ENCODE measurements at regions not wholly inside any gene's neighbourhood (a gene's known extent, or its start where the extent isn't known, plus 50 kb on each side); places are given as distances from the start of the nearest gene placed in this dataset.

- no peak for TF ChIP-seq POLR2A (IDR thresholded peaks at IDR 0.05)
- TF ChIP-seq, protein P1, sequence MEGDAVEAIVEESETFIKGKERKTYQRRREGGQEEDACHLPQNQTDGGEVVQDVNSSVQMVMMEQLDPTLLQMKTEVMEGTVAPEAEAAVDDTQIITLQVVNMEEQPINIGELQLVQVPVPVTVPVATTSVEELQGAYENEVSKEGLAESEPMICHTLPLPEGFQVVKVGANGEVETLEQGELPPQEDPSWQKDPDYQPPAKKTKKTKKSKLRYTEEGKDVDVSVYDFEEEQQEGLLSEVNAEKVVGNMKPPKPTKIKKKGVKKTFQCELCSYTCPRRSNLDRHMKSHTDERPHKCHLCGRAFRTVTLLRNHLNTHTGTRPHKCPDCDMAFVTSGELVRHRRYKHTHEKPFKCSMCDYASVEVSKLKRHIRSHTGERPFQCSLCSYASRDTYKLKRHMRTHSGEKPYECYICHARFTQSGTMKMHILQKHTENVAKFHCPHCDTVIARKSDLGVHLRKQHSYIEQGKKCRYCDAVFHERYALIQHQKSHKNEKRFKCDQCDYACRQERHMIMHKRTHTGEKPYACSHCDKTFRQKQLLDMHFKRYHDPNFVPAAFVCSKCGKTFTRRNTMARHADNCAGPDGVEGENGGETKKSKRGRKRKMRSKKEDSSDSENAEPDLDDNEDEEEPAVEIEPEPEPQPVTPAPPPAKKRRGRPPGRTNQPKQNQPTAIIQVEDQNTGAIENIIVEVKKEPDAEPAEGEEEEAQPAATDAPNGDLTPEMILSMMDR (IDR thresholded peaks at IDR 0.05), result no peak
- Histone ChIP-seq H3K9me3 (replicated peaks in 1 of 3) (no peaks in the 10 kb centered on the region), H3K4me3 (no peak overlapping the region), H3K4me1 (replicated peaks in 1 of 2) (no peaks in the 10 kb centered on the region), H3K36me3 (replicated peaks in 1 of 2) (no peaks in the 10 kb centered on the region), H3K27ac (no peak overlapping the region), H3K27me3 (peaks cover 29% of the 10 kb centered on the region)
- 40 to 88% (median 61%) methylated on average over 2 of the region's 2 CpGs for WGBS, 4 donors
- DNase-seq, result no peak
- intact Hi-C loops (cut with DNase I), result no loop called here
Measured at GRCh38 chrX:42274151-42274550, 350.8 kb upstream of the CASK start.

GRCh38 chrX:42273387-42273786 lies 350.0 kb upstream of the CASK start:
- intact Hi-C loops (cut with DNase I), result no loop called here
- H3K27ac ChIP-seq, result no peak overlapping the region
- H3K9me3 ChIP-seq (replicated peaks in 1 of 3), result no peaks in the 10 kb centered on the region
- peaks cover 24% of the 10 kb centered on the region for H3K27me3 ChIP-seq
- no peaks in the 10 kb centered on the region for H3K4me1 ChIP-seq (replicated peaks in 1 of 2)
- H3K4me3 ChIP-seq, result no peak overlapping the region
- no peaks in the 10 kb centered on the region for H3K36me3 ChIP-seq (replicated peaks in 1 of 2)
- WGBS, 4 donors, result 62 to 83% (median 70%) methylated on average over 4 of the region's 4 CpGs
- TF ChIP-seq, protein P1 (IDR thresholded peaks at IDR 0.05), result no peak
- no peak for TF ChIP-seq POLR2A (IDR thresholded peaks at IDR 0.05)
- no peak for DNase-seq

GRCh38 chrX:42269186-42269585 lies 345.8 kb upstream of the CASK start:
- H3K4me3 ChIP-seq, result no peak overlapping the region
- WGBS, 4 donors, result 50 to 73% (median 62%) methylated on average over 2 of the region's 2 CpGs
- H3K9me3 ChIP-seq (replicated peaks in 1 of 3), result no peaks in the 10 kb centered on the region
- intact Hi-C loops (cut with DNase I), result no loop called here
- no peak for TF ChIP-seq POLR2A (IDR thresholded peaks at IDR 0.05)
- TF ChIP-seq, protein P1 (IDR thresholded peaks at IDR 0.05), result no peak
- no peak overlapping the region for H3K27ac ChIP-seq
- no peaks in the 10 kb centered on the region for H3K4me1 ChIP-seq (replicated peaks in 1 of 2)
- peaks cover 24% of the 10 kb centered on the region for H3K27me3 ChIP-seq
- H3K36me3 ChIP-seq (replicated peaks in 1 of 2), result no peaks in the 10 kb centered on the region
- no peak for DNase-seq

DNA sequence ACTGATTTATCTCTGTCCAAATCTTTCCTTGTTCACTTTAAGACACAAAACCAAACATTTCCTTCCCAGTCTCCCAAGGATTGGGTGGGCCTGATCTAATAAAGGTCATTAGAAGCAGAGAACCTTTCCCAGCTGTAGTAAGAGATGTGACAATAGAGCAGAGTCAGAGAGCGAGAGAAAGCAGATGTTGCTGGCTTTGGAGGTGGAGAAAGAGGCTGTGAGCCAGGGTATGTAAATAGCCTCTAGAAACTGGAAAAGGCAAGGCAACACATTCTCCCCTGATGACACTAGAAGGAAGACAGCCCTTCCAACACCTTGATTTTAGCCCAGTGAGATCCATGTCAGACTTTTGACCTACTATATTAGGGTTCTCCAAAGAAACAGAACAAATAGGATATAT lies 337.5 kb upstream of the CASK start:
- intact Hi-C loops (cut with DNase I), result no loop called here
- WGBS, 4 donors, result 61 to 100% (median 90%) methylated on average over 1 of the region's 1 CpG
- TF ChIP-seq, protein P1 (IDR thresholded peaks at IDR 0.05), result no peak
- TF ChIP-seq POLR2A (IDR thresholded peaks at IDR 0.05), result no peak
- H3K4me1 ChIP-seq (replicated peaks in 1 of 2), result no peaks in the 10 kb centered on the region
- no peak overlapping the region for H3K4me3 ChIP-seq
- no peaks in the 10 kb centered on the region for H3K9me3 ChIP-seq (replicated peaks in 1 of 3)
- H3K27me3 ChIP-seq, result no peaks in the 10 kb centered on the region
- no peaks in the 10 kb centered on the region for H3K36me3 ChIP-seq (replicated peaks in 1 of 2)
- no peak overlapping the region for H3K27ac ChIP-seq
- DNase-seq, result no peak
